Activated naive CD4-positive, alpha-beta T cell treated with anti-CD3 and anti-CD28 coated beads for 36 hours (primary cell): ENCODE measurements at regions not wholly inside any gene's neighbourhood (a gene's known extent, or its start where the extent isn't known, plus 50 kb on each side); places are given as distances from the start of the nearest gene placed in this dataset.

ENCODE experiments used
- CTCF ChIA-PET: fragments of 350-600 bp; sonication (Branson Sonifier 250); formaldehyde crosslinking; loops from one replicate; lab custom pipeline; 2021; ENCODE audit warnings: antibody characterized with exemption; lab: Charles Lee
- DNase-seq: peaks from one replicate; pipeline ENCODE4 v3.0.0-alpha.2; 2020
- H3K27ac Mint-ChIP-seq: one replicate; pipeline ENCODE4 v1.8.0; 2021; ENCODE audit warnings: mild to moderate bottlenecking, mixed read lengths
- H3K27me3 Mint-ChIP-seq: one replicate; pipeline ENCODE4 v1.8.0; 2021; ENCODE audit warnings: low read depth, mixed read lengths
- H3K36me3 Mint-ChIP-seq: one replicate; pipeline ENCODE4 v1.8.0; 2021; ENCODE audit warnings: low read depth, mixed read lengths
- H3K4me1 Mint-ChIP-seq: one replicate; pipeline ENCODE4 v1.8.0; 2021; ENCODE audit warnings: low read depth, mixed read lengths
- H3K4me3 Mint-ChIP-seq: one replicate; pipeline ENCODE4 v1.8.0; 2021; ENCODE audit warnings: mild to moderate bottlenecking, moderate library complexity, mixed read lengths
- H3K9me3 Mint-ChIP-seq: one replicate; pipeline ENCODE4 v1.8.0; 2021; ENCODE audit warnings: mixed read lengths
- intact Hi-C: fragments of 100-400 bp; cut with micrococcal nuclease; formaldehyde crosslinking; loops from one replicate; pipeline ENCODE4 v1.15.1; 2023

GRCh38 chr6:141033101-141033500, 1099.6 kb upstream of the GJE1 start:
- H3K4me1 Mint-ChIP-seq = no peaks in the 10 kb centered on the region
- intact Hi-C loops = no loop called here
- no peak for DNase-seq
- no peaks in the 10 kb centered on the region for H3K9me3 Mint-ChIP-seq
- CTCF ChIA-PET = no interaction called here
- no peak overlapping the region for H3K27ac Mint-ChIP-seq
- H3K36me3 Mint-ChIP-seq = no peaks in the 10 kb centered on the region
- no peaks in the 10 kb centered on the region for H3K27me3 Mint-ChIP-seq
- H3K4me3 Mint-ChIP-seq = no peak overlapping the region

GRCh38 chr6:141029908-141030307, 1102.8 kb upstream of the GJE1 start:
- Mint-ChIP-seq H3K27me3 (no peaks in the 10 kb centered on the region), H3K9me3 (no peaks in the 10 kb centered on the region), H3K4me3 (no peak overlapping the region), H3K36me3 (no peaks in the 10 kb centered on the region), H3K27ac (no peak overlapping the region), H3K4me1 (no peaks in the 10 kb centered on the region)
- CTCF ChIA-PET = no interaction called here
- DNase-seq = no peak
- intact Hi-C loops = no loop called here

- no peak overlapping the region for H3K27ac Mint-ChIP-seq
- CTCF ChIA-PET = no interaction called here
- H3K27me3 Mint-ChIP-seq = no peaks in the 10 kb centered on the region
- H3K9me3 Mint-ChIP-seq = no peaks in the 10 kb centered on the region
- DNase-seq = no peak
- H3K4me1 Mint-ChIP-seq = no peaks in the 10 kb centered on the region
- no peaks in the 10 kb centered on the region for H3K36me3 Mint-ChIP-seq
- intact Hi-C loops = no loop called here
- H3K4me3 Mint-ChIP-seq = no peak overlapping the region
Measured at GRCh38 chr6:141028791-141029280, 1103.9 kb upstream of the GJE1 start.

GRCh38 chr6:141026504-141026903, 1106.2 kb upstream of the GJE1 start:
- CTCF ChIA-PET = no interaction called here
- Mint-ChIP-seq H3K27ac (no peak overlapping the region), H3K9me3 (no peaks in the 10 kb centered on the region), H3K27me3 (no peaks in the 10 kb centered on the region), H3K4me3 (no peak overlapping the region), H3K4me1 (no peaks in the 10 kb centered on the region), H3K36me3 (peaks cover 1% of the 10 kb centered on the region)
- intact Hi-C loops = no loop called here
- DNase-seq = no peak

GRCh38 chr6:141024526-141024925, 1108.2 kb upstream of the GJE1 start:
- Mint-ChIP-seq H3K27ac (no peak overlapping the region), H3K27me3 (no peaks in the 10 kb centered on the region), H3K36me3 (peaks cover 1% of the 10 kb centered on the region), H3K4me3 (no peak overlapping the region), H3K4me1 (no peaks in the 10 kb centered on the region), H3K9me3 (no peaks in the 10 kb centered on the region)
- CTCF ChIA-PET = interaction anchor here (0.6 to 1.1 kb wide), 2 partner anchors 11 to 1238 kb away, joined by 4 read pairs; no protein-coding TSS in a partner anchor
- no peak for DNase-seq
- intact Hi-C loops = no loop called here

GRCh38 chr6:141017941-141018340, 1114.8 kb upstream of the GJE1 start:
- Mint-ChIP-seq H3K4me1 (no peaks in the 10 kb centered on the region), H3K9me3 (no peaks in the 10 kb centered on the region), H3K4me3 (no peak overlapping the region), H3K27me3 (no peaks in the 10 kb centered on the region), H3K36me3 (peaks cover 1% of the 10 kb centered on the region), H3K27ac (no peak overlapping the region)
- DNase-seq = no peak
- intact Hi-C loops = no loop called here
- CTCF ChIA-PET = interaction anchor here (0.7 kb wide), 1 partner anchor 103 kb away, joined by 4 read pairs; no protein-coding TSS in a partner anchor

- Mint-ChIP-seq H3K27ac (no peak overlapping the region), H3K4me3 (no peak overlapping the region), H3K27me3 (peaks cover 6% of the 10 kb centered on the region), H3K4me1 (no peaks in the 10 kb centered on the region), H3K9me3 (no peaks in the 10 kb centered on the region), H3K36me3 (no peaks in the 10 kb centered on the region)
- intact Hi-C loops = no loop called here
- CTCF ChIA-PET = no interaction called here
- DNase-seq = no peak
Measured at GRCh38 chr6:141000917-141001316, 1131.8 kb upstream of the GJE1 start.

GRCh38 chr6:140993515-140993914, 1139.2 kb upstream of the GJE1 start:
- Mint-ChIP-seq H3K9me3 (peaks cover 9% of the 10 kb centered on the region), H3K4me1 (no peaks in the 10 kb centered on the region), H3K27me3 (peaks cover 5% of the 10 kb centered on the region), H3K36me3 (no peaks in the 10 kb centered on the region), H3K27ac (no peak overlapping the region), H3K4me3 (no peak overlapping the region)
- CTCF ChIA-PET = no interaction called here
- intact Hi-C loops = no loop called here
- DNase-seq = no peak

GRCh38 chr6:140992678-140993077, 1140.0 kb upstream of the GJE1 start:
- peaks cover 9% of the 10 kb centered on the region for H3K9me3 Mint-ChIP-seq
- no peak overlapping the region for H3K27ac Mint-ChIP-seq
- H3K27me3 Mint-ChIP-seq = peaks cover 5% of the 10 kb centered on the region
- H3K4me1 Mint-ChIP-seq = no peaks in the 10 kb centered on the region
- intact Hi-C loops = no loop called here
- CTCF ChIA-PET = no interaction called here
- DNase-seq = no peak
- H3K36me3 Mint-ChIP-seq = no peaks in the 10 kb centered on the region
- no peak overlapping the region for H3K4me3 Mint-ChIP-seq

GRCh38 chr6:140988780-140989179, 1143.9 kb upstream of the GJE1 start:
- intact Hi-C loops = no loop called here
- no peaks in the 10 kb centered on the region for H3K36me3 Mint-ChIP-seq
- no peaks in the 10 kb centered on the region for H3K4me1 Mint-ChIP-seq
- CTCF ChIA-PET = no interaction called here
- peaks cover 9% of the 10 kb centered on the region for H3K9me3 Mint-ChIP-seq
- DNase-seq = no peak
- H3K4me3 Mint-ChIP-seq = no peak overlapping the region
- H3K27ac Mint-ChIP-seq = no peak overlapping the region
- peaks cover 8% of the 10 kb centered on the region for H3K27me3 Mint-ChIP-seq

GRCh38 chr6:140987364-140988155, 1145.2 kb upstream of the GJE1 start:
- no peak overlapping the region for H3K4me3 Mint-ChIP-seq
- H3K27me3 Mint-ChIP-seq = peaks cover 8% of the 10 kb centered on the region
- no peaks in the 10 kb centered on the region for H3K4me1 Mint-ChIP-seq
- no peaks in the 10 kb centered on the region for H3K36me3 Mint-ChIP-seq
- CTCF ChIA-PET = no interaction called here
- H3K9me3 Mint-ChIP-seq = peaks cover 9% of the 10 kb centered on the region
- DNase-seq = no peak
- intact Hi-C loops = no loop called here
- no peak overlapping the region for H3K27ac Mint-ChIP-seq

GRCh38 chr6:140985679-140986275, 1146.9 kb upstream of the GJE1 start:
- DNase-seq = no peak
- Mint-ChIP-seq H3K9me3 (peaks cover 7% of the 10 kb centered on the region), H3K36me3 (no peaks in the 10 kb centered on the region), H3K4me1 (no peaks in the 10 kb centered on the region), H3K27me3 (peaks cover 8% of the 10 kb centered on the region), H3K27ac (no peak overlapping the region), H3K4me3 (no peak overlapping the region)
- intact Hi-C loops = no loop called here
- CTCF ChIA-PET = no interaction called here
